Neural crest cell (in vitro differentiated cells): ENCODE measurements at regions not wholly inside any gene's neighbourhood (a gene's known extent, or its start where the extent isn't known, plus 50 kb on each side); places are given as distances from the start of the nearest gene placed in this dataset.

Experiments used
- DNase-seq: peaks from one replicate; pipeline ENCODE4 v3.0.0; 2021; ENCODE audit warnings: low read depth, mixed read lengths, low spot score
- H3K27ac Mint-ChIP-seq: one replicate; pipeline ENCODE4 v1.8.0; 2021; ENCODE audit warnings: mild to moderate bottlenecking, mixed read lengths; ENCODE audit not compliant: unreplicated experiment
- H3K27me3 Mint-ChIP-seq: 2 replicates; pipeline ENCODE4 v1.8.0; 2021; ENCODE audit warnings: low read depth, mild to moderate bottlenecking, mixed read lengths
- H3K36me3 Mint-ChIP-seq: 2 replicates; pipeline ENCODE4 v1.8.0; 2021; ENCODE audit warnings: low read depth, mild to moderate bottlenecking, mixed read lengths
- H3K4me1 Mint-ChIP-seq: 2 replicates; pipeline ENCODE4 v1.8.0; 2021; ENCODE audit warnings: mixed read lengths
- H3K4me3 Mint-ChIP-seq: one replicate; pipeline ENCODE4 v1.8.0; 2021; ENCODE audit warnings: mild to moderate bottlenecking, mixed read lengths
- H3K9me3 Mint-ChIP-seq: 2 replicates; pipeline ENCODE4 v1.8.0; 2021; ENCODE audit warnings: mixed read lengths
- CTCF ChIP-seq: fragments of 200-600 bp; sonication (generic); conservative IDR thresholded peaks from 2 replicates; pipeline ENCODE4 v1.5.0; 2021; ENCODE audit warnings: antibody characterized with exemption, mild to moderate bottlenecking

GRCh38 chr18:44582456-44582855 lies 98.2 kb upstream of the SETBP1 start:
- TF ChIP-seq CTCF = no peak
- no peak for DNase-seq
- Mint-ChIP-seq H3K36me3 (peaks cover 3% of the 10 kb centered on the region), H3K4me3 (no peak overlapping the region), H3K27ac (no peak overlapping the region), H3K27me3 (no peaks in the 10 kb centered on the region), H3K4me1 (no peaks in the 10 kb centered on the region), H3K9me3 (peaks cover 8% of the 10 kb centered on the region)

- Mint-ChIP-seq H3K4me3 (no peak overlapping the region), H3K4me1 (no peaks in the 10 kb centered on the region), H3K27ac (no peak overlapping the region), H3K36me3 (peaks cover 3% of the 10 kb centered on the region), H3K27me3 (no peaks in the 10 kb centered on the region), H3K9me3 (peaks cover 5% of the 10 kb centered on the region)
- DNase-seq = no peak
- no peak for TF ChIP-seq CTCF
Measured at GRCh38 chr18:44584900-44585299, 95.8 kb upstream of the SETBP1 start.

- peaks cover 5% of the 10 kb centered on the region for H3K9me3 Mint-ChIP-seq
- no peak for DNase-seq
- no peak overlapping the region for H3K4me3 Mint-ChIP-seq
- TF ChIP-seq CTCF = no peak
- no peaks in the 10 kb centered on the region for H3K27me3 Mint-ChIP-seq
- H3K27ac Mint-ChIP-seq = no peak overlapping the region
- peaks cover 3% of the 10 kb centered on the region for H3K36me3 Mint-ChIP-seq
- no peaks in the 10 kb centered on the region for H3K4me1 Mint-ChIP-seq
Measured at GRCh38 chr18:44586782-44587524, 93.7 kb upstream of the SETBP1 start.

- H3K27ac Mint-ChIP-seq = no peak overlapping the region
- no peaks in the 10 kb centered on the region for H3K36me3 Mint-ChIP-seq
- peaks cover 3% of the 10 kb centered on the region for H3K9me3 Mint-ChIP-seq
- no peak overlapping the region for H3K4me3 Mint-ChIP-seq
- DNase-seq = no peak
- peaks cover 7% of the 10 kb centered on the region for H3K4me1 Mint-ChIP-seq
- no peaks in the 10 kb centered on the region for H3K27me3 Mint-ChIP-seq
- TF ChIP-seq CTCF = no peak
Measured at GRCh38 chr18:44588508-44588907, 92.2 kb upstream of the SETBP1 start.

GRCh38 chr18:44589693-44590355 lies 90.9 kb upstream of the SETBP1 start:
- TF ChIP-seq CTCF = no peak
- Mint-ChIP-seq H3K9me3 (no peaks in the 10 kb centered on the region), H3K27me3 (no peaks in the 10 kb centered on the region), H3K36me3 (no peaks in the 10 kb centered on the region), H3K4me3 (no peak overlapping the region), H3K27ac (no peak overlapping the region), H3K4me1 (peaks cover 10% of the 10 kb centered on the region)
- DNase-seq = no peak
